HL-60 (cell line): ENCODE measurements at regions not wholly inside any gene's neighbourhood (a gene's known extent, or its start where the extent isn't known, plus 50 kb on each side); places are given as distances from the start of the nearest gene placed in this dataset.

Source experiments
- DNase-seq, 2 experiments: peaks; one replicate each; pipeline ENCODE4 v3.0.0-alpha.2; 2010 to 2020; ENCODE audit warnings: low read depth in 1 of 2, low spot score in 1 of 2
- H3K27ac ChIP-seq: fragments of 250-450 bp; sonication (Bioruptor Pico); replicated peaks from 2 replicates; pipeline ENCODE4 v1.5.1; 2020; ENCODE audit warnings: mild to moderate bottlenecking, moderate library complexity
- H3K27me3 ChIP-seq: fragments of 250-450 bp; sonication (Bioruptor Pico); 2 replicates; pipeline ENCODE4 v1.5.1; 2021; ENCODE audit warnings: mild to moderate bottlenecking, moderate library complexity; ENCODE audit not compliant: insufficient read depth, poor library complexity, severe bottlenecking
- H3K4me3 ChIP-seq: replicated peaks from 2 replicates; pipeline ENCODE4 v1.5.1; 2011; ENCODE audit warnings: mild to moderate bottlenecking, control low read depth, low read length; ENCODE audit not compliant: insufficient read depth
- CTCF ChIP-seq: IDR thresholded peaks from one replicate; pipeline ENCODE4 v1.5.1; 2011; ENCODE audit warnings: low read length, control low read depth, inconsistent platforms; ENCODE audit not compliant: insufficient read depth
- GABPA ChIP-seq: IDR thresholded peaks from 2 replicates; pipeline ENCODE4 v1.6.1; 2012; ENCODE audit warnings: low read depth
- POLR2AphosphoS5 ChIP-seq: IDR thresholded peaks from 2 replicates; pipeline ENCODE4 v1.6.1; 2012; ENCODE audit warnings: low read depth
- REST ChIP-seq: IDR thresholded peaks from 2 replicates; pipeline ENCODE4 v1.6.1; 2012; ENCODE audit warnings: low read depth; ENCODE audit not compliant: insufficient replicate concordance
- SPI1 ChIP-seq: IDR thresholded peaks from 2 replicates; pipeline ENCODE4 v1.6.1; 2012; ENCODE audit warnings: low read depth, mild to moderate bottlenecking, borderline replicate concordance

- H3K27me3 ChIP-seq = no peaks in the 10 kb centered on the region
- TF ChIP-seq REST (no peak), CTCF (no peak), GABPA (no peak), SPI1 (no peak), POLR2AphosphoS5 (no peak)
- H3K27ac ChIP-seq = no peak overlapping the region
- no peak overlapping the region for H3K4me3 ChIP-seq
- no peak for DNase-seq
Observed at GRCh38 chr12:130008241-130008640, 104.4 kb upstream of the TMEM132D start.

DNA sequence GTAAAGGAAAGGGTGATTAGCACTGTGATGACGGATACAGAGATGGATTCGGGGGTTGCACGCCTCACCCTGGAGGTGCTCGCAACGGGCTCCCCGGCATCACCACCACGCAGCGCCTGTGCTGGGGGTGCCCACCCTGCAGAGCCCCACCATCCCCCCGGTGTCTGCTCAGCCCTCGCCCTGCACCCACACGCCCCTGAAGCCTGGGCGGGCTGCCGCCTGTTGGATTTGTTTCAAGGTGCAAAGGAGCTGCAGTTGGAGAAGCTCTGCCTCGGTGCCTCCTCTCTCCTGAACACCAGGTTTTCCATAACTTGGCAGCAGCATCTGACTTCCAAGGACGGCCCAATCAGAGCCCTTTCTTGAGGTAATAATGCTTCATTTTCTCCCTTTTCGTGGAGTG lies 106.1 kb upstream of the TMEM132D start:
- Histone ChIP-seq H3K4me3 (no peak overlapping the region), H3K27ac (no peak overlapping the region), H3K27me3 (no peaks in the 10 kb centered on the region)
- no peak for DNase-seq
- TF ChIP-seq CTCF (no peak), REST (no peak), GABPA (no peak), POLR2AphosphoS5 (no peak), SPI1 (no peak)

- TF ChIP-seq POLR2AphosphoS5 = no peak
- no peak for TF ChIP-seq CTCF
- TF ChIP-seq SPI1 = no peak
- TF ChIP-seq REST = no peak
- TF ChIP-seq GABPA = no peak
- H3K27me3 ChIP-seq = no peaks in the 10 kb centered on the region
- DNase-seq = no peak
- no peak overlapping the region for H3K27ac ChIP-seq
- no peak overlapping the region for H3K4me3 ChIP-seq
Observed at GRCh38 chr12:130011611-130012385, 108.0 kb upstream of the TMEM132D start.
